Endothelial cell of umbilical vein (primary cell): ENCODE measurements at regions not wholly inside any gene's neighbourhood (a gene's known extent, or its start where the extent isn't known, plus 50 kb on each side); places are given as distances from the start of the nearest gene placed in this dataset.

ENCODE experiments used
- BruUV-seq: library from RNA; stranded (reverse); fragments of 400-500 nt; replicated peaks from 2 replicates; lab custom pipeline; 2021; lab: Mats Ljungman, UMichigan
- CTCF ChIA-PET: fragments of 300-600, 350-600 bp; sonication (Branson Sonifier 250); formaldehyde crosslinking; loops from one replicate; lab custom pipeline; 2021; ENCODE audit warnings: antibody characterized with exemption, inconsistent platforms; lab: Charles Lee
- POLR2A ChIA-PET: fragments of 300-600, 350-600 bp; sonication (Branson Sonifier 250); formaldehyde crosslinking; loops from one replicate; lab custom pipeline; 2021; ENCODE audit warnings: antibody characterized with exemption, inconsistent platforms; lab: Charles Lee
- DNase-seq: peaks from one replicate; pipeline ENCODE4 v3.0.0-alpha.2; 2011; ENCODE audit warnings: low read depth, low spot score
- FAIRE-seq: peaks from 2 replicates; lab custom pipeline; 2011; peaks lifted over from hg19 to GRCh38; lab: Jason Lieb, UNC
- H2AFZ ChIP-seq: 2 replicates; pipeline ENCODE4 v1.6.0; 2012; ENCODE audit warnings: low read depth, low read length, control low read depth, inconsistent platforms
- H3K27ac ChIP-seq: 2 replicates; pipeline ENCODE4 v1.5.1; 2011; ENCODE audit warnings: low read depth, mild to moderate bottlenecking, control low read depth, low read length, moderate library complexity; ENCODE audit not compliant: insufficient read depth
- H3K27me3 ChIP-seq, 2 experiments: 2 replicates each; pipeline versions ENCODE4 v1.6.0 to v1.6.1; 2011; ENCODE audit warnings: low read length in 2 of 2, mixed read lengths in 1 of 2; ENCODE audit not compliant: control insufficient read depth in 2 of 2, insufficient read depth in 2 of 2
- H3K36me3 ChIP-seq, 2 experiments: 2 replicates in 1 of 2; 3 replicates in 1 of 2; pipeline ENCODE4 v1.5.1; 2011; ENCODE audit warnings: low read length in 2 of 2, mild to moderate bottlenecking in 1 of 2, moderate library complexity in 1 of 2; ENCODE audit not compliant: control insufficient read depth in 2 of 2, insufficient read depth in 2 of 2; ENCODE audit errors: extremely low read depth in 1 of 2
- H3K4me1 ChIP-seq: 3 replicates; pipeline ENCODE4 v1.5.1; 2011; ENCODE audit warnings: mild to moderate bottlenecking, low read length; ENCODE audit not compliant: control insufficient read depth, insufficient read depth; ENCODE audit errors: extremely low read depth
- H3K4me2 ChIP-seq: 2 replicates; pipeline ENCODE4 v1.6.1; 2011; ENCODE audit warnings: low read length, control low read depth, mixed read lengths; ENCODE audit not compliant: insufficient read depth
- H3K4me3 ChIP-seq, 3 experiments: fragments of 200-600 bp in 1 of 3; sonication (generic), shearing (Covaris generic) in 1 of 3; replicated peaks in 1 of 3; 2 replicates each; pipeline ENCODE4 v1.5.1; 2011 to 2016; ENCODE audit warnings: control low read depth in 3 of 3, low read length in 3 of 3, mild to moderate bottlenecking in 2 of 3, inconsistent platforms in 1 of 3, low read depth in 1 of 3, moderate library complexity in 1 of 3; ENCODE audit not compliant: insufficient read depth in 1 of 3
- H3K79me2 ChIP-seq: 2 replicates; pipeline ENCODE4 v1.6.0; 2012; ENCODE audit warnings: low read length, inconsistent platforms; ENCODE audit not compliant: control insufficient read depth, insufficient read depth
- H3K9ac ChIP-seq: replicated peaks from 2 replicates; pipeline ENCODE3; 2011; ENCODE audit warnings: low read length, control low read depth; ENCODE audit not compliant: insufficient read depth; ENCODE audit errors: extremely low read depth
- H3K9me1 ChIP-seq: replicated peaks from 3 replicates; pipeline ENCODE4 v1.6.0; 2011; ENCODE audit warnings: mild to moderate bottlenecking, low read length; ENCODE audit not compliant: control insufficient read depth, insufficient read depth; ENCODE audit errors: extremely low read depth
- H3K9me3 ChIP-seq: replicated peaks from 2 replicates; pipeline ENCODE4 v1.5.1; 2012; ENCODE audit warnings: low read length, inconsistent platforms; ENCODE audit not compliant: control insufficient read depth, insufficient read depth
- H4K20me1 ChIP-seq: replicated peaks from 2 replicates; pipeline ENCODE3; 2011; ENCODE audit warnings: mild to moderate bottlenecking, low read length; ENCODE audit not compliant: control insufficient read depth, insufficient read depth; ENCODE audit errors: extremely low read depth
- CTCF ChIP-seq, 2 donors: IDR thresholded peaks; 1 replicate in 1 of 2; 2 replicates in 1 of 2; pipeline ENCODE4 v1.5.1; 2011; ENCODE audit warnings: low read length in 2 of 2, mild to moderate bottlenecking in 2 of 2, moderate library complexity in 2 of 2, control low read depth in 1 of 2, inconsistent platforms in 1 of 2, low read depth in 1 of 2; ENCODE audit not compliant: insufficient read depth in 1 of 2; ENCODE audit errors: extremely low read depth in 1 of 2
- EZH2 ChIP-seq: IDR thresholded peaks from 2 replicates; pipeline ENCODE4 v1.6.1; 2012; ENCODE audit warnings: borderline replicate concordance, low read depth, mild to moderate bottlenecking, moderate library complexity, low read length, inconsistent platforms; ENCODE audit not compliant: severe bottlenecking
- FOS ChIP-seq: IDR thresholded peaks from 2 replicates; pipeline ENCODE4 v1.6.1; 2011; ENCODE audit warnings: mild to moderate bottlenecking, low read length, moderate library complexity, borderline replicate concordance; ENCODE audit not compliant: insufficient read depth
- GATA2 ChIP-seq: IDR thresholded peaks from 2 replicates; pipeline ENCODE4 v1.7.0; 2011; ENCODE audit warnings: low read depth, mild to moderate bottlenecking, moderate library complexity, mixed read lengths, low read length; ENCODE audit not compliant: insufficient read length, insufficient read depth
- JUN ChIP-seq: IDR thresholded peaks from 2 replicates; pipeline ENCODE4 v1.6.1; 2011; ENCODE audit warnings: borderline replicate concordance, low read depth; ENCODE audit not compliant: insufficient read length, insufficient read depth
- MAX ChIP-seq: IDR thresholded peaks from 2 replicates; pipeline ENCODE4 v1.6.1; 2011; ENCODE audit not compliant: insufficient read depth, insufficient read length
- MYC ChIP-seq: IDR thresholded peaks from one replicate; pipeline ENCODE4 v1.6.1; 2011; ENCODE audit warnings: mild to moderate bottlenecking, low read depth, low read length
- POLR2A ChIP-seq: IDR thresholded peaks from 2 replicates; pipeline ENCODE4 v1.6.1; 2012; ENCODE audit warnings: low read depth, mild to moderate bottlenecking, control low read depth, low read length
- POLR2AphosphoS5 ChIP-seq: IDR thresholded peaks from 2 replicates; pipeline ENCODE4 v1.6.1; 2012; ENCODE audit warnings: low read depth, mild to moderate bottlenecking, control low read depth, low read length, moderate library complexity; ENCODE audit not compliant: insufficient read depth
- dilution Hi-C: fragments of 300-500 bp; cut with MboI; formaldehyde crosslinking; loops from one replicate; pipeline ENCODE4 v1.15.0; 2019; ENCODE audit warnings: low sequenced_read_pairs; ENCODE audit not compliant: extremely low pct_ligation_motif_present
- intact Hi-C: fragments of 100-400 bp; cut with micrococcal nuclease; formaldehyde crosslinking; loops from one replicate; pipeline ENCODE4 v1.10.0; 2022

- Histone ChIP-seq H4K20me1 (no peaks in the 10 kb centered on the region), H3K36me3 (no peaks in the 10 kb centered on the region), H3K9me3 (no peaks in the 10 kb centered on the region), H3K9ac (no peak overlapping the region), H3K27me3 (no peaks in the 10 kb centered on the region), H3K4me3 (no peak overlapping the region), H3K27ac (no peak overlapping the region), H3K4me1 (no peaks in the 10 kb centered on the region), H3K9me1 (no peaks in the 10 kb centered on the region), H3K4me2 (no peak overlapping the region), H2AFZ (no peak overlapping the region), H3K79me2 (no peaks in the 10 kb centered on the region)
- no TSS peak for BruUV-seq
- FAIRE-seq (no peak), DNase-seq (no peak)
- CTCF ChIA-PET = no interaction called here
- intact Hi-C loops = no loop called here
- dilution Hi-C loops = no loop called here
- TF ChIP-seq MAX (no peak), MYC (no peak), JUN (no peak), POLR2A (no peak), GATA2 (no peak), CTCF (IDR thresholded peaks at IDR 0.05; ENCODE audit: extremely low read depth in 1 of 2, insufficient read depth in 1 of 2, low read depth in 1 of 2, low read length in 2 of 2) (no peak), POLR2AphosphoS5 (no peak), FOS (no peak), EZH2 (no peak)
- POLR2A ChIA-PET = no interaction called here
Measured at GRCh38 chr2:15870565-15870964, 69.8 kb upstream of the MYCN start.
